Astrocyte (in vitro differentiated cells and primary cell): ENCODE measurements at regions not wholly inside any gene's neighbourhood (a gene's known extent, or its start where the extent isn't known, plus 50 kb on each side); places are given as distances from the start of the nearest gene placed in this dataset.

Experiments
- EZH2 ChIP-seq: IDR thresholded peaks from 2 replicates; pipeline ENCODE4 v1.6.1; 2012; ENCODE audit warnings: mild to moderate bottlenecking, low read length, inconsistent platforms; ENCODE audit not compliant: insufficient read depth
- TF ChIP-seq, protein P1 (sequence below): IDR thresholded peaks from 2 replicates; pipeline ENCODE4 v1.5.1; 2011; ENCODE audit warnings: low read depth, mild to moderate bottlenecking, inconsistent platforms, low read length, moderate library complexity; ENCODE audit not compliant: insufficient read depth

DNA sequence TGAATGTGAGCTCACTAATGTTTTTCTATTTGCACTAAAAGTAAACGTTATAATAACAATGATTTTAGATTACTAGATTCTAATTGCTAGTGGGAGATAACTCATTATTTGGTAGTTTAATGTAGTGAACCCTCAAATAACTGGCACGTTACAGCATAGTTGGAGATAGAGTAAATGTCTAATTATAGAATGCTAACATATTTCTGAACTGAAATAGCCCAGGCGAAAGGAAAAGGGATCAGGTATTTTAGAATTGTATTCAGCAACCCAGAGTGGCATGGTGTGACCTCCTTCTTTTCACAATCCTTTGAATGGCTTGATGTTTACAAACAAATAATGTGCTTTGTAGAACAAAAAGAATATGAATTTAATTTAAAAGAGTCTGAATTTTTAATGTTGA is 1221.2 kb downstream of the CDH8 start:
- no peak for TF ChIP-seq EZH2
- TF ChIP-seq, protein P1, sequence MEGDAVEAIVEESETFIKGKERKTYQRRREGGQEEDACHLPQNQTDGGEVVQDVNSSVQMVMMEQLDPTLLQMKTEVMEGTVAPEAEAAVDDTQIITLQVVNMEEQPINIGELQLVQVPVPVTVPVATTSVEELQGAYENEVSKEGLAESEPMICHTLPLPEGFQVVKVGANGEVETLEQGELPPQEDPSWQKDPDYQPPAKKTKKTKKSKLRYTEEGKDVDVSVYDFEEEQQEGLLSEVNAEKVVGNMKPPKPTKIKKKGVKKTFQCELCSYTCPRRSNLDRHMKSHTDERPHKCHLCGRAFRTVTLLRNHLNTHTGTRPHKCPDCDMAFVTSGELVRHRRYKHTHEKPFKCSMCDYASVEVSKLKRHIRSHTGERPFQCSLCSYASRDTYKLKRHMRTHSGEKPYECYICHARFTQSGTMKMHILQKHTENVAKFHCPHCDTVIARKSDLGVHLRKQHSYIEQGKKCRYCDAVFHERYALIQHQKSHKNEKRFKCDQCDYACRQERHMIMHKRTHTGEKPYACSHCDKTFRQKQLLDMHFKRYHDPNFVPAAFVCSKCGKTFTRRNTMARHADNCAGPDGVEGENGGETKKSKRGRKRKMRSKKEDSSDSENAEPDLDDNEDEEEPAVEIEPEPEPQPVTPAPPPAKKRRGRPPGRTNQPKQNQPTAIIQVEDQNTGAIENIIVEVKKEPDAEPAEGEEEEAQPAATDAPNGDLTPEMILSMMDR: no peak
